MCF 10A (cell line): ENCODE measurements at regions not wholly inside any gene's neighbourhood (a gene's known extent, or its start where the extent isn't known, plus 50 kb on each side); places are given as distances from the start of the nearest gene placed in this dataset.

Experiments
- BruUV-seq: library from RNA; stranded (reverse); fragments of 400-500 nt; replicated peaks from 2 replicates; lab custom pipeline; 2021; lab: Mats Ljungman, UMichigan
- CTCF ChIA-PET: fragments of 300-600 bp; sonication (Branson Sonifier 250); formaldehyde crosslinking; extraction: SDS; loops from one replicate; lab custom pipeline; 2021; ENCODE audit warnings: antibody characterized with exemption, inconsistent platforms; lab: Yijun Ruan, JAX
- POLR2A ChIA-PET: fragments of 300-600, 350-650 bp; sonication (Branson Sonifier 250); formaldehyde crosslinking; extraction: SDS; loops from one replicate; lab custom pipeline; 2020; ENCODE audit warnings: antibody characterized with exemption, inconsistent platforms; lab: Yijun Ruan, JAX
- DNase-seq: peaks from one replicate; pipeline ENCODE4 v3.0.0-alpha.2; 2018; ENCODE audit not compliant: unreplicated experiment
- H3K27ac Mint-ChIP-seq: one replicate; pipeline ENCODE4 v1.8.0; 2022; ENCODE audit warnings: mild to moderate bottlenecking, low read depth, mixed read lengths; ENCODE audit not compliant: unreplicated experiment
- H3K27me3 Mint-ChIP-seq: one replicate; pipeline ENCODE4 v1.8.0; 2022; ENCODE audit warnings: mixed read lengths; ENCODE audit not compliant: insufficient read depth, unreplicated experiment
- H3K36me3 Mint-ChIP-seq: one replicate; pipeline ENCODE4 v1.8.0; 2022; ENCODE audit warnings: mild to moderate bottlenecking, moderate library complexity, mixed read lengths; ENCODE audit not compliant: insufficient read depth, unreplicated experiment
- H3K4me1 Mint-ChIP-seq: one replicate; pipeline ENCODE4 v1.8.0; 2022; ENCODE audit warnings: mixed read lengths; ENCODE audit not compliant: insufficient read depth, unreplicated experiment
- H3K4me3 Mint-ChIP-seq: one replicate; pipeline ENCODE4 v1.8.0; 2022; ENCODE audit warnings: mild to moderate bottlenecking, moderate library complexity, mixed read lengths; ENCODE audit not compliant: unreplicated experiment
- H3K9me3 Mint-ChIP-seq: one replicate; pipeline ENCODE4 v1.8.0; 2022; ENCODE audit warnings: mixed read lengths; ENCODE audit not compliant: unreplicated experiment
- CTCF ChIP-seq: fragments of 200-600 bp; IDR thresholded peaks from one replicate; pipeline ENCODE4 v1.8.0; 2022; ENCODE audit warnings: antibody characterized with exemption, mild to moderate bottlenecking; ENCODE audit not compliant: unreplicated experiment
- intact Hi-C: fragments of 100-400 bp; cut with micrococcal nuclease; formaldehyde crosslinking; loops from 2 replicates; pipeline ENCODE4 v1.14.1; 2022

GRCh38 chr4:79685542-79685941, 277.5 kb upstream of the GK2 start:
- TF ChIP-seq CTCF: no peak
- Mint-ChIP-seq H3K27ac (no peak overlapping the region), H3K4me3 (no peak overlapping the region), H3K36me3 (no peaks in the 10 kb centered on the region), H3K9me3 (no peaks in the 10 kb centered on the region), H3K27me3 (no peaks in the 10 kb centered on the region), H3K4me1 (peaks cover 4% of the 10 kb centered on the region)
- BruUV-seq: no TSS peak
- ChIA-PET CTCF (no interaction called here), POLR2A (no interaction called here)
- no peak for DNase-seq
- intact Hi-C loops: no loop called here

- intact Hi-C loops: no loop called here
- Mint-ChIP-seq H3K4me3 (no peak overlapping the region), H3K9me3 (no peaks in the 10 kb centered on the region), H3K27ac (no peak overlapping the region), H3K4me1 (peaks cover 4% of the 10 kb centered on the region), H3K36me3 (no peaks in the 10 kb centered on the region), H3K27me3 (no peaks in the 10 kb centered on the region)
- TF ChIP-seq CTCF: no peak
- no peak for DNase-seq
- no TSS peak for BruUV-seq
- POLR2A ChIA-PET: no interaction called here
- CTCF ChIA-PET: no interaction called here
Observed at GRCh38 chr4:79684516-79684915, 276.5 kb upstream of the GK2 start.

GRCh38 chr4:79682801-79683530, 274.9 kb upstream of the GK2 start:
- intact Hi-C loops: no loop called here
- ChIA-PET POLR2A (no interaction called here), CTCF (no interaction called here)
- Mint-ChIP-seq H3K27ac (no peak overlapping the region), H3K36me3 (no peaks in the 10 kb centered on the region), H3K9me3 (no peaks in the 10 kb centered on the region), H3K4me1 (peaks cover 4% of the 10 kb centered on the region), H3K4me3 (no peak overlapping the region), H3K27me3 (no peaks in the 10 kb centered on the region)
- DNase-seq: no peak
- BruUV-seq: no TSS peak
- TF ChIP-seq CTCF: no peak

- intact Hi-C loops: no loop called here
- POLR2A ChIA-PET: no interaction called here
- DNase-seq: no peak
- BruUV-seq: no TSS peak
- no peaks in the 10 kb centered on the region for H3K36me3 Mint-ChIP-seq
- peaks cover 4% of the 10 kb centered on the region for H3K4me1 Mint-ChIP-seq
- H3K27me3 Mint-ChIP-seq: no peaks in the 10 kb centered on the region
- no peak overlapping the region for H3K27ac Mint-ChIP-seq
- H3K4me3 Mint-ChIP-seq: no peak overlapping the region
- CTCF ChIA-PET: no interaction called here
- no peaks in the 10 kb centered on the region for H3K9me3 Mint-ChIP-seq
- TF ChIP-seq CTCF: no peak
Observed at GRCh38 chr4:79682161-79682560, 274.1 kb upstream of the GK2 start.
